SK-N-DZ (cell line): ENCODE measurements at regions not wholly inside any gene's neighbourhood (a gene's known extent, or its start where the extent isn't known, plus 50 kb on each side); places are given as distances from the start of the nearest gene placed in this dataset.

ENCODE experiments used
- DNase-seq: peaks from one replicate; pipeline ENCODE4 v3.0.0-alpha.2; 2015; ENCODE audit warnings: low spot score
- small RNA-seq, 2 experiments: library from RNA; depleted of rRNA; stranded (forward); fragments of <200 nt; gene quantifications; one replicate each; pipeline ENCODE3, GENCODE V24; 2014

GRCh38 chr11:24422376-24422775, 74.5 kb upstream of the LUZP2 start:
- DNase-seq, result no peak

GRCh38 chr11:24437123-24437522, 59.7 kb upstream of the LUZP2 start:
- DNase-seq, result no peak

Small RNAs in the stretch of these regions (small RNA-seq; reads per million reads assigned to genes)
- gene AC100767.1, result 0 reads per million in 2 experiments
- 0 reads per million in 2 experiments for gene MIR8054
- gene RNU6-783P, result 0 reads per million in 2 experiments
